ENCODE measurements at regions not wholly inside any gene's neighbourhood (a gene's known extent, or its start where the extent isn't known, plus 50 kb on each side); places are given as distances from the start of the nearest gene placed in this dataset.
A peak's percentile ranks its signal among the peaks of the same experiment; 100 is the strongest.

DNA sequence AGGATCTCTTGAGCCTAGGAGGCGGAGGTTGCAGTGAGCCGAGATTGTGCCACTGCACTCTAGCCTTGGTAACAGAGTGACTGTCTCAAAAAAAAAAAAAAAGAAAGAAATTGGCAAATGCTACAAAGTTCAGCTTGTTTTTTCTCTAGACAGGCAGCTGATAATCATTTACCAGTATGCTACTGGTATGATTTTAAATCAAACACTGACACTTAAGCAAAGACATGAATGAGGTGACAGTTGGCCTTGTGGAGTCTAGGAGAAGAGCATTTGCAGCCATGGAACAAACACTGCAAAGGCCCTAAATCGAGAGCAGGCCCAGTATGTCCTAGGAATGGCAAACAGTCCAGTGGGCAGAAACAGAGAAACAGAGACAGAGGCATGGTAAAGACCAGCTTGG, 99.7 kb upstream of the CEP85L start:
- H3K36me3 ChIP-seq (replicated peaks in 1 of 2; ENCODE audit: control insufficient read depth in 2 of 2, insufficient read depth in 2 of 2, low read length in 2 of 2) = no peaks in the 10 kb centered on the region
- no peak overlapping the region for H3K27ac ChIP-seq (replicated peaks; ENCODE audit: low read length)
- DNase-seq (ENCODE audit: low spot score) = no peak
- no peak overlapping the region for H4K8ac ChIP-seq (ENCODE audit: low read depth, low read length)
- no peak overlapping the region for H2BK120ac ChIP-seq (ENCODE audit: low read depth, low read length)
- no peaks in the 10 kb centered on the region for H3K9me3 ChIP-seq (replicated peaks in 1 of 2; ENCODE audit: control insufficient read depth in 2 of 2, insufficient read depth in 1 of 2, low read depth in 1 of 2, low read length in 2 of 2)
- H3K4me3 ChIP-seq (ENCODE audit: low read length in 2 of 2) = no peak overlapping the region
- no peak overlapping the region for H3K4ac ChIP-seq (ENCODE audit: low read length)
- H2BK15ac ChIP-seq (ENCODE audit: low read length) = no peak overlapping the region
- H2AFZ ChIP-seq (ENCODE audit: low read length) = no peak overlapping the region
- H3K14ac ChIP-seq (ENCODE audit: low read length) = no peak overlapping the region
- H2BK12ac ChIP-seq (ENCODE audit: low read length) = no peak overlapping the region
- H3K9ac ChIP-seq (ENCODE audit: low read depth, low read length, poor library complexity) = no peak overlapping the region
- no peak overlapping the region for H2AK5ac ChIP-seq (ENCODE audit: low read depth, low read length)
- no peak overlapping the region for H3K23ac ChIP-seq (ENCODE audit: low read depth, low read length, poor library complexity)
- H3K4me2 ChIP-seq (ENCODE audit: insufficient read depth, low read length, poor library complexity, severe bottlenecking) = no peak overlapping the region
- no peak overlapping the region for H2BK5ac ChIP-seq (ENCODE audit: low read length)
- WGBS, 2 donors (ENCODE audit: extremely low coverage in 2 of 2, insufficient read length in 2 of 2, insufficient replicate concordance in 1 of 2) = no CpG with 5 or more reads among the region's 3 CpGs
- no peak overlapping the region for H4K91ac ChIP-seq (ENCODE audit: low read depth, low read length, poor library complexity)
- peaks cover 0 to 3% (median 0%) of the 10 kb centered on the region in 3 experiments for H3K27me3 ChIP-seq (ENCODE audit: control insufficient read depth in 3 of 3, insufficient read depth in 3 of 3, low read depth in 1 of 3, low read length in 3 of 3)
- H3K4me1 ChIP-seq (ENCODE audit: control insufficient read depth in 2 of 2, insufficient read depth in 1 of 2, low read depth in 1 of 2, low read length in 2 of 2) = peaks cover 2 to 8% of the 10 kb centered on the region in 2 donors
- no peaks in the 10 kb centered on the region for H3K79me1 ChIP-seq (ENCODE audit: low read depth, low read length)
- H3K18ac ChIP-seq (ENCODE audit: low read length) = no peak overlapping the region

DNA sequence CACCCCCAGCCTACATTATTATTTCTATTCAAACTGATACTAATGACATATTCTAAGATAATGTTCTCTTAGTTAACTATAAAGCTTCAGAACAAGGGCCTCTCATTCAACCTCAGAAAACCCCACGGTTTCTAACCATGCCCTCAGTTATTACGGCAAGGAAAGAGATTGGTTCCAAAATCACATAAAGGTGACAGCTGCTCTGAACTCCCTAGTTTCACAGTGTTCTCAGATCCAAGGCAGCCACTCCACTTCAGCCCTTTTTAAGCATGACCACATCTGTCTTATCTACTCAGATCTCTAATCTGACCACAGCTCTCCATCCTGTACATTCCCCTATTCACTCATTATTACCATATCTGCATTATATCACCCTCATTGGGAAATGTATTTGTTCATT, 98.8 kb upstream of the CEP85L start:
- no peak overlapping the region for H3K23ac ChIP-seq (ENCODE audit: low read depth, low read length, poor library complexity)
- no peak overlapping the region for H4K91ac ChIP-seq (ENCODE audit: low read depth, low read length, poor library complexity)
- no peak overlapping the region for H3K14ac ChIP-seq (ENCODE audit: low read length)
- no peak overlapping the region for H3K4me2 ChIP-seq (ENCODE audit: insufficient read depth, low read length, poor library complexity, severe bottlenecking)
- H2AFZ ChIP-seq (ENCODE audit: low read length) = no peak overlapping the region
- H3K4me1 ChIP-seq (ENCODE audit: control insufficient read depth in 2 of 2, insufficient read depth in 1 of 2, low read depth in 1 of 2, low read length in 2 of 2) = peaks cover 2 to 8% of the 10 kb centered on the region in 2 donors
- DNase-seq (ENCODE audit: low spot score) = no peak
- no peak overlapping the region for H2BK5ac ChIP-seq (ENCODE audit: low read length)
- no peak overlapping the region for H3K4me3 ChIP-seq (ENCODE audit: low read length in 2 of 2)
- H3K18ac ChIP-seq (ENCODE audit: low read length) = no peak overlapping the region
- peaks cover 0 to 3% (median 0%) of the 10 kb centered on the region in 3 experiments for H3K27me3 ChIP-seq (ENCODE audit: control insufficient read depth in 3 of 3, insufficient read depth in 3 of 3, low read depth in 1 of 3, low read length in 3 of 3)
- H2BK15ac ChIP-seq (ENCODE audit: low read length) = no peak overlapping the region
- WGBS, 2 donors (ENCODE audit: extremely low coverage in 2 of 2, insufficient read length in 2 of 2, insufficient replicate concordance in 1 of 2) = no CpG with 5 or more reads among the region's 2 CpGs
- H3K9ac ChIP-seq (ENCODE audit: low read depth, low read length, poor library complexity) = no peak overlapping the region
- no peaks in the 10 kb centered on the region for H3K36me3 ChIP-seq (replicated peaks in 1 of 2; ENCODE audit: control insufficient read depth in 2 of 2, insufficient read depth in 2 of 2, low read length in 2 of 2)
- no peak overlapping the region for H3K4ac ChIP-seq (ENCODE audit: low read length)
- H3K9me3 ChIP-seq (replicated peaks in 1 of 2; ENCODE audit: control insufficient read depth in 2 of 2, insufficient read depth in 1 of 2, low read depth in 1 of 2, low read length in 2 of 2) = no peaks in the 10 kb centered on the region
- H2BK12ac ChIP-seq (ENCODE audit: low read length) = no peak overlapping the region
- no peaks in the 10 kb centered on the region for H3K79me1 ChIP-seq (ENCODE audit: low read depth, low read length)
- H4K8ac ChIP-seq (ENCODE audit: low read depth, low read length) = no peak overlapping the region
- H2BK120ac ChIP-seq (ENCODE audit: low read depth, low read length) = no peak overlapping the region
- no peak overlapping the region for H2AK5ac ChIP-seq (ENCODE audit: low read depth, low read length)
- no peak overlapping the region for H3K27ac ChIP-seq (replicated peaks; ENCODE audit: low read length)

DNA sequence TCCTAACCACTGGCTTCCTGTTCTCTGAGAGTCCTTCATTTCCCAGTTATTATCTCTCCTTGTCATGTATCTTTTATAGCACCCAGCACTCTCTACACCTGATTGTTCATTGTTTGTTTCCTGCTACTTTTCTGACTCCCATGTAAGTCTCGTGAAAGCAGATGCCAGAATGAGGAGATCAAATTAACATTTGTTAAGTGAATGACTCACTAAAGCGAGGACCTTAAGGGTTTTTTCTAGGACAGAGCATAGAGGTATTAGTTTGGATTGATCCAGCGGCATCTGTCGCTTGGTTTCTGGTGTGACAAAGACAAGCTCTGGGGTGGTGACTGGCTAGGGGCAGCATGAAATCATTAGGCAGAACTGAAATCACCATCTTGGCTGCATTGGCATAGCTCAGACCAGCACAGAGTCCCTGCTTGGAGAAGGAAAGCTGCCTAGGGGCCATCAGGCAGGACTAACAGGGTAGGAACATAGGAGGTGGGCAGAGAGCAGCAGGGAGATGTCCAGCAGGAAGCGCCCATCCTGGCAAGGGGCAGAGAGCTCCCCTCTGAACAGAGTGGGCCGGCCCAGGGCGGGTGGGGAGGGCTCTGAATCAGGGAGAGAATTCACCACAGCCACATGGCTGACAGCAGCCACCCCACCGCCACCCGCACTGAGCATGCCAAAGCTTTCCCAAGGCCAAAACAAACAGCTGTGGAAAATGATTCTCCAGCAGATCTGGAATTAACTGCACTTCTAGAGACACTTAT, 97.1 kb upstream of the CEP85L start:
- Histone ChIP-seq H2BK5ac (ENCODE audit: low read length) (no peak overlapping the region), H4K91ac (ENCODE audit: low read depth, low read length, poor library complexity) (no peak overlapping the region), H3K27ac (replicated peaks; ENCODE audit: low read length) (no peak overlapping the region), H3K4me1 (ENCODE audit: control insufficient read depth in 2 of 2, insufficient read depth in 1 of 2, low read depth in 1 of 2, low read length in 2 of 2) (peaks cover 5 to 8% of the 10 kb centered on the region in 2 donors), H3K79me1 (ENCODE audit: low read depth, low read length) (peaks cover 3% of the 10 kb centered on the region), H2BK12ac (ENCODE audit: low read length) (no peak overlapping the region), H3K18ac (ENCODE audit: low read length) (peak overlapping the region; percentile 56), H4K8ac (ENCODE audit: low read depth, low read length) (no peak overlapping the region), H3K9ac (ENCODE audit: low read depth, low read length, poor library complexity) (no peak overlapping the region), H3K9me3 (replicated peaks in 1 of 2; ENCODE audit: control insufficient read depth in 2 of 2, insufficient read depth in 1 of 2, low read depth in 1 of 2, low read length in 2 of 2) (no peaks in the 10 kb centered on the region), H2AK5ac (ENCODE audit: low read depth, low read length) (no peak overlapping the region), H2BK15ac (ENCODE audit: low read length) (no peak overlapping the region), H3K4ac (ENCODE audit: low read length) (no peak overlapping the region), H2BK120ac (ENCODE audit: low read depth, low read length) (no peak overlapping the region), H2AFZ (ENCODE audit: low read length) (peak overlapping the region; percentile 84), H3K4me2 (ENCODE audit: insufficient read depth, low read length, poor library complexity, severe bottlenecking) (no peak overlapping the region), H3K36me3 (replicated peaks in 1 of 2; ENCODE audit: control insufficient read depth in 2 of 2, insufficient read depth in 2 of 2, low read length in 2 of 2) (no peaks in the 10 kb centered on the region), H3K4me3 (ENCODE audit: low read length in 2 of 2) (no peak overlapping the region), H3K23ac (ENCODE audit: low read depth, low read length, poor library complexity) (no peak overlapping the region), H3K14ac (ENCODE audit: low read length) (no peak overlapping the region), H3K27me3 (ENCODE audit: control insufficient read depth in 3 of 3, insufficient read depth in 3 of 3, low read depth in 1 of 3, low read length in 3 of 3) (peaks cover 0 to 3% (median 0%) of the 10 kb centered on the region in 3 experiments)
- no CpG with 5 or more reads among the region's 9 CpGs for WGBS, 2 donors (ENCODE audit: extremely low coverage in 2 of 2, insufficient read length in 2 of 2, insufficient replicate concordance in 1 of 2)
- DNase-seq (ENCODE audit: low spot score) = no peak

DNA sequence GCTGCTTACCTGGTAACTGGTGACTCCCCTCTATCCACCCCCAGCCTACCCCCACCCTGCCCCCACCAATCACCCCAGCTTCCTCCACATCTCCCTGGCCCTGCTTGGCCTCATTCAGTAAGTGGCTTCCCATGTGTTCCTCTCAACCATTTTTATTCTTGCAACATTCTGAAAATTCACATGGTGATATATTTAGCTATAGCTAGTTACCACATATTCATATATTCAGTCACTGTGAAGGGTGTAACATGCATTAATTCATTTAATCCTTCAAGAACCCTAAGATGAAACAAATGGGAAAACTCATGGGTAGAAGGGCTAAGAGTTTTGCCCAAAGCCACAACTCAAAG, 95.4 kb upstream of the CEP85L start:
- H3K4ac ChIP-seq (ENCODE audit: low read length) = no peak overlapping the region
- no peak overlapping the region for H2AFZ ChIP-seq (ENCODE audit: low read length)
- H3K9ac ChIP-seq (ENCODE audit: low read depth, low read length, poor library complexity) = no peak overlapping the region
- H3K4me2 ChIP-seq (ENCODE audit: insufficient read depth, low read length, poor library complexity, severe bottlenecking) = no peak overlapping the region
- H2AK5ac ChIP-seq (ENCODE audit: low read depth, low read length) = no peak overlapping the region
- H4K91ac ChIP-seq (ENCODE audit: low read depth, low read length, poor library complexity) = no peak overlapping the region
- H4K8ac ChIP-seq (ENCODE audit: low read depth, low read length) = no peak overlapping the region
- no peak overlapping the region for H2BK5ac ChIP-seq (ENCODE audit: low read length)
- peaks cover 5 to 7% of the 10 kb centered on the region in 2 donors for H3K4me1 ChIP-seq (ENCODE audit: control insufficient read depth in 2 of 2, insufficient read depth in 1 of 2, low read depth in 1 of 2, low read length in 2 of 2)
- no peak overlapping the region for H3K18ac ChIP-seq (ENCODE audit: low read length)
- H3K36me3 ChIP-seq (replicated peaks in 1 of 2; ENCODE audit: control insufficient read depth in 2 of 2, insufficient read depth in 2 of 2, low read length in 2 of 2) = no peaks in the 10 kb centered on the region
- peaks cover 0 to under 1% (median 0%) of the 10 kb centered on the region in 3 experiments for H3K27me3 ChIP-seq (ENCODE audit: control insufficient read depth in 3 of 3, insufficient read depth in 3 of 3, low read depth in 1 of 3, low read length in 3 of 3)
- H2BK15ac ChIP-seq (ENCODE audit: low read length) = no peak overlapping the region
- H3K4me3 ChIP-seq (ENCODE audit: low read length in 2 of 2) = no peak overlapping the region
- DNase-seq (ENCODE audit: low spot score) = no peak
- H2BK120ac ChIP-seq (ENCODE audit: low read depth, low read length) = no peak overlapping the region
- H3K9me3 ChIP-seq (replicated peaks in 1 of 2; ENCODE audit: control insufficient read depth in 2 of 2, insufficient read depth in 1 of 2, low read depth in 1 of 2, low read length in 2 of 2) = no peaks in the 10 kb centered on the region
- H2BK12ac ChIP-seq (ENCODE audit: low read length) = no peak overlapping the region
- no peak overlapping the region for H3K23ac ChIP-seq (ENCODE audit: low read depth, low read length, poor library complexity)
- no peak overlapping the region for H3K14ac ChIP-seq (ENCODE audit: low read length)
- no peak overlapping the region for H3K27ac ChIP-seq (replicated peaks; ENCODE audit: low read length)
- peaks cover 3% of the 10 kb centered on the region for H3K79me1 ChIP-seq (ENCODE audit: low read depth, low read length)

All from neuronal stem cell (in vitro differentiated cells).